22Rv1 (cell line): ENCODE measurements at regions not wholly inside any gene's neighbourhood (a gene's known extent, or its start where the extent isn't known, plus 50 kb on each side); places are given as distances from the start of the nearest gene placed in this dataset.
"Not testable (repeated sequence)": the region's sequence is repeated elsewhere in the genome, so short reads cannot be mapped to it uniquely, and the experiment has no call there.

ENCODE experiments used
- CTCF ChIP-seq: fragments of 450-650 bp; IDR thresholded peaks from 2 replicates; pipeline ENCODE4 v1.5.1; 2017; ENCODE audit warnings: mild to moderate bottlenecking
- ZFX ChIP-seq: fragments of 450-650 bp; IDR thresholded peaks from 2 replicates; pipeline ENCODE4 v1.6.1; 2017; ENCODE audit warnings: antibody characterized with exemption, borderline replicate concordance

GRCh38 chr2:87449462-87449980, 298.4 kb upstream of the PLGLB2 start:
- not testable (repeated sequence) for TF ChIP-seq CTCF, ZFX
